ENCODE measurements at regions not wholly inside any gene's neighbourhood (a gene's known extent, or its start where the extent isn't known, plus 50 kb on each side); places are given as distances from the start of the nearest gene placed in this dataset.
"Not testable (repeated sequence)": the region's sequence is repeated elsewhere in the genome, so short reads cannot be mapped to it uniquely, and the experiment has no call there.

- DNase-seq: no peak
Observed at GRCh38 chr2:234719116-234719716, 222.3 kb upstream of the ARL4C start.

GRCh38 chr2:234716271-234716670, 219.4 kb upstream of the ARL4C start:
- DNase-seq: no peak

DNA sequence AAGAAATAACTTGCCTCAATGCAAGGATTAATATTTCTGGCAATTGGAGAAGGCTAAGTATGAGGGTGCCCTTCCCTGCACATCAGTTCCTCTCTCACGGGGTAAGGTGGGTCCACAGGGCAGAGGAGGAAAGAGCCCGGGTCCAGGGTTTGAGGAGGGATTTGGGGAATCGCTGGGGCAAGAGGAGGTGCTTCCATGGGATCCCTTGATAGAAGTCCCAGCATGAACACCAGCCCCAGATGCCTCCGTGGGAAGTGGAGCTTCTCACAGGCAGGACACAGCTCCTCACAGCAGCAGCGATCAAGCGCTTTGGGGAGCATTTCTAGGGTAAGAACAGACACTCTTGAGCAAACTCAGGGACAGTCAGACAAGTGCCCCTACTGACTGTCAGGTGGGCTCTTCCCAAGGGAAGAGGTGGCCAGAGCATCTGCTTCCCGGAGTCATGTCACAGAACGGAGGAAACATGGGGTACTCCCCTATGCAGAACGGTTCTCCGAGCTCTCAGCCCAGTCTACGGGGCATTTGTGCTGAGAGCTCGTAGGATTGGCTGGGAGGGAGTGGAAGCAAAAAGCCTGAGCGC, 218.9 kb upstream of the ARL4C start:
- no peak for DNase-seq

DNA sequence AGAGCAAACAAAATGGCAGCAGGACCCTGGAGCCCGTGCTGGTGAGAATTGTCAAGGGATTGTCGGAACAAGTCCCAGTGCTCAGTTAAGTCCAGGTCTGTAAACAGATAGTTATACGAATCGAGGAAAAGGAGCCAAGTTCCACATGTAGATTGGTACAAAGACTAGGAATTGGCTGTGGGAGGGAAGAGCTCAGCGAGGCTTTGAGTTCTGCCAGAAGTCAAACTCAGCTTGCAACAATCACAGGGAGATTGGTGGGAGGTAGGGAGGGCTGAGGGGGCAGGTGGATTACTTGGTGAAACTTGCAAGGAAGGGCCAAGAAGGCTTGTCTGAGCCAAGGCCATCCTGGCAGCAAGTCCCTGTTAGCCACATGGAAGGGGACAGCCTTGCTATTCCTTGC, 217.8 kb upstream of the ARL4C start:
- DNase-seq: no peak

GRCh38 chr2:234712421-234712935, 215.6 kb upstream of the ARL4C start:
- no peak for DNase-seq

DNA sequence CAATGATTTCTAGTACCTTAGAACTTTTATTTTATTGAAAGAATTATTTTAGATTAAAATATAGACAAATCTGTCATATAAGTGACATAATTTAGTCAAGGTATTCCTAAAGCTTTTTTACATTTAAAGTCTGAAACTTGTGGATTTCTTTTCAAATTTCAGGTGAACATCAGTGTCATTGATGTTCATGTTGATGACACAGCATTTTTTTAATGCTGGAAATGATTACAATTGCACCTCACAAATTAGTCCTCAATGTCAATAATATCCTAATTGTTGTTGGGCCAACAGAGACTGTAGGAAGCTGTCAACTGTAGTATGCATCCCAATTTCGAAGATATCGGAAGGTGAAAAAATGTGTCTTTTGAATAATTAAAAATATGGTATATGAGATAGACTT, 214.4 kb upstream of the ARL4C start:
- DNase-seq: no peak

DNA sequence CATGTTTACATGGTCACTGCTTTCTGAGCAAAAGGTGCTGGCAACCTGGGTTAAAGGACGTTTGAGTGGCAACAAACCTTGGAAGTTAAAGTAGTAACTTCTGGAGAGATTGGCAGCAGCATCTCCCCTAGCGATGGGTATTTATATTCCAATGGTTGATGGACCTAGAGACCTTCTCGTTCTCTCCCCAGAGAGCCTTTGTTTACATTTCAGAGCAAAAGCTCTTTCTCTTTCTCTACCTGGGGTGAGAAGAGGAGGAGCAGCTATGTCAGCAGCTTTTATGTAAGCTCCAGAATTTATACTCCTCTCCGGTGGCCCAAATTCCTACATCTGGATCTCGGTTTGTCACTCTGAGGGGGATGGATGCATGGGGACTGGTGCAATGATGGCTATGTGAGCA, 213.7 kb upstream of the ARL4C start:
- DNase-seq: no peak

GRCh38 chr2:234710066-234710465, 213.2 kb upstream of the ARL4C start:
- no peak for DNase-seq

DNA sequence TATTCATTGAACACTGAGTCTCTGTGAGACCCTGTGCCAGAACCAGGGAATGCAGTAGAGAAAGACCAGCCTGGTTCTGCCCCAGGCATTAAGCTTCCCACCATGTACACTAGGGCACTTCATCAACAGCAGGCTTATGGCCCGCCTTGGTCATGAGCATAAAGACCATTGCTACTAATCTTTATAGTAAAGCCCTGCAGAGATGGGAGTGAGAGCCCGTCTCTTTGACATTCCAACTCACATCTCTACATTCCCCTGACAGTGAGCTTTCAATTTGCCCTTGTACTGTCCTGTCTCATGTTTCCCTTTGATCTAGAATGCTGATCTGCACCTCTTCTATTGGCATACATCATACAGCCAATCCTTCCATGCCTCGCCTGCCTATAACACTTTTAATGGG, 211.8 kb upstream of the ARL4C start:
- DNase-seq: no peak

DNA sequence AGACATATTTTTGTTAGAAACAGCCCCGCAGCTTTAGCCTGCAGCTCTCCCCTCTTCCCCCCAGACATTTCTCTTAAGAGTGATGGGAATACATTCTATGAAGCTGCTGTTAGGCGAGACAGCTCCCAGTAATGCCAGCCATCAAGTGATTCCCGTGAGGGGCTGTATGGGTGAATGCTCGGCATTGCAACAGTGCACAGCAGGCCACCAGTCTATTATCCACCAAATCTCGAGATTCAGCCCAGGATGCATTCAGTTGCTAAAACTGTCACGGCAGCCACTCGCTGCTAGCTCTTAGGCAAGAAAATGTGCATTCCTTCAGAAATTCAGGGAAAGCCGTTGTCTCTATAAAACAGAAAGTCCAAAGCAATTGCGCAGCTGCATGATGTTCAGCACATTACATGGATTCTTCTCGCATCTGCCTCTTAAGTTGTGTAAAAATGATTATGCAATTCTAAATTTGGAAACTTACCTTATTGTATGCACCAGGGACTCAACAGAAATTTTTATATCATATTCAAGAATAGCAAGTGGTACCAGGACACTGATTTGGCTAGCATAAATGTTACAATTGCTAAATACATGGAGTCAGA, 211.3 kb upstream of the ARL4C start:
- no peak for DNase-seq

DNA sequence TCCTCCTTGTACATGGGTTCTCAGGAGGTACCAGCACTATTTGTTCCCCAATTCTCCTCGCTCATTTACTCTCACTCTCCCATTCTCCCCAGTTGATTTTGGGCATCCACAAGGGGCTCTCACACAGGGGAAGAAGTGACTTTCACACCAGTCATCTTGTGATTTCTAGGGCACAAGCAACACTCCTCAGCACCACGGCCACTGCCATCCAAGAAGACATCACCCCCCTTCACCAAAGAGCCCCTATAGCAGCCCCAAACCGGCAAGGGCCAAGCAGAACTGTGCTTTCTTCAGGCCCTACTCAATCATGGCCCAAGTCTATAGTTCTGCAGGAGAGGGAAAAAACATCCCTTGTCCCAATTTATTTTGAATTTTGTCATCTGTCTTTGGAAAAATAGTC, 209.2 kb upstream of the ARL4C start:
- no peak for DNase-seq

DNA sequence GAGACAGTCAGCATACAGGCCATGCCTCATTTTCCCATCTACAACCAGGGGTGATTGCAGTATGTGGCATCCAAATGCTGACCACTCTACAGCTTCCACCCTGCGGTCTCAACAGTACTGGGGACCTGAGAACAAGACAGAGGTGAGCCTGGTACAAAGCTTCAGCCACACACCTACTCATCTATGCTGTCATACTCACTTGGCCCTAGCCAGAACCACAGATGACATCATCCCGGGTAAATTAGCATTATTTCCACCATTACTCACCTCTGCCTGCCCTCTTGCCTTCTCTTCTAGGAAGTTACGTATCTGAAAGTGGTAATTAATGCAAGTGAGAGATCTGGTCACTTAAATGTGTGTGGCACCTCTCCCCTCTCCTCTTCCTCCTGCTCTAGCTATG, 208.2 kb upstream of the ARL4C start:
- DNase-seq: peak; percentile 6

DNA sequence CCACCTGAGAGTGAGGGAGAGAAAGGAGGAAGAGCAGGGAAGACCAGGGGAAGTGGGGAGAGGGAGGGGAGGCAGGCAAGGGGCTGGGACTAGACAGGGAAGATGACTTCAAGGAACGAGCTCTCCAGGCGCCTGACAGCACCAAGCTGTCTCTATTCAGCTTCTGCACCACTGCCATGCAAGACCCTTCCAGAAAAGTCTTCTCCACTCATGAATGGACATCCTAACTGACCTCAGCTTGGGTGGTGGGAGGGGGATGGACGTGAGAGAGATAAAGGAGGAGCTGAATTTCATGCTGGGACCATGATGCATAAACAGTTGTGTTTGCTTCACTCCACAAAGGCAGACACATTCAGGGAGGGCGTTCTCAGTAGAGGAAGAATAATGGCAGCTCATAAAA, 206.4 kb upstream of the ARL4C start:
- no peak for DNase-seq

- DNase-seq: no peak
Observed at GRCh38 chr2:234702731-234703225, 205.9 kb upstream of the ARL4C start.

DNA sequence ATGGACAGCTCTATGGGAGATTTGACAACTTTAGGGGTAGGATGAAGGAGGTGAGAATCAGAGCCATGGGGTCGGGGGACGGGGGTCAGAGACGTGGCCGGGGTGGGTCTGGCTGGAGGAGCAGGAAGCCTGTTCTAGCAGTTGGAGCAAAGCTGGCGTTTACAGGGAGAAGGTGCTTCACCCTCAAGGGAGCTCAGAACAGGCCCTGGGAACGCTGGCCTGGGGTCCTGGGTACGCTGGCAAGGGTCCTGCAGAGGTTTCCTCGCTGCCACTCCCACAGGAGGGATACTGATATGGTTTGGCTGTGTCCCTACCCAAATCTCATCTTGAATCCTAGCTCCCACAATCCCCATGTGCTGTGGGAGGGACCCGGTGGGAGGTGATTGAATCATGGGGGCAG, 205.0 kb upstream of the ARL4C start:
- no peak for DNase-seq

DNA sequence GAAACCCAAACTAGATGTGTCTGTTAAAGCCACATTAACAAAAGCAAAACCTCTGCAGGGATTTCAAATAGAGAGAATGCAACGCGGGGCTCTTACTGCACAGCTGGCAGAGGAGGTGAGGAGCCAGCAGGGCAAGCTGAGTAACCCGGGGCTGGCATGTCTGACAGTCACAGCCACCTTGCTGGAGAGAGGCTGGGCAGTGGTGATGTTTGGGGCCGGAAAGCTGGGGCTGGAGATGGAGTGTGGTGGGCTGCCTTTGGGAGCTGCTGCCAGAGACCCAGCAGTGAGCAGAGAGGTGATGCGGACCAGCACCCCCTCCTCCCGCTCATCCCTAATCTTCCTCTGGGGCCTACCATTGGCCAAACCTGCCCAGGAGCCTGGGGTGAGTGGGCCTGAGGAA, 204.5 kb upstream of the ARL4C start:
- no peak for DNase-seq

DNA sequence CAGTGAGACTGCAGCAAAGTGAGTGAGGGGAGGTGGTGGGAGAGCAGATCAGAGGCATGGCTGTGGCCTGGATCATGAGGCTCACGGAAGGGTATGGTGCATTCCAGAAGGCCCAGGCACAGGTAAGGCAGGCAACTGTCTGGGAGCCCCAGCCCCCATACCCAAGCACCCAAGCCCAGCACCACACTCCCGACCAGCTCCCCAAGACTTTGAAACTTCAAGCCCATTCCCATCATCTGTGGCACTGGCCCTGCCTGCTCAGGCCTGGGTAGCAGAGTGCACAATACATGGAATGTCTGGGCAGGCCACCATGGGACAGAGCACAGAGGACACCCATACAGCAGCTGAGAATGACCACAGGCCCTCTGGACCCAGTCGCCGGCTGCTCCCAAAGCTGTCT, 202.6 kb upstream of the ARL4C start:
- DNase-seq: no peak

DNA sequence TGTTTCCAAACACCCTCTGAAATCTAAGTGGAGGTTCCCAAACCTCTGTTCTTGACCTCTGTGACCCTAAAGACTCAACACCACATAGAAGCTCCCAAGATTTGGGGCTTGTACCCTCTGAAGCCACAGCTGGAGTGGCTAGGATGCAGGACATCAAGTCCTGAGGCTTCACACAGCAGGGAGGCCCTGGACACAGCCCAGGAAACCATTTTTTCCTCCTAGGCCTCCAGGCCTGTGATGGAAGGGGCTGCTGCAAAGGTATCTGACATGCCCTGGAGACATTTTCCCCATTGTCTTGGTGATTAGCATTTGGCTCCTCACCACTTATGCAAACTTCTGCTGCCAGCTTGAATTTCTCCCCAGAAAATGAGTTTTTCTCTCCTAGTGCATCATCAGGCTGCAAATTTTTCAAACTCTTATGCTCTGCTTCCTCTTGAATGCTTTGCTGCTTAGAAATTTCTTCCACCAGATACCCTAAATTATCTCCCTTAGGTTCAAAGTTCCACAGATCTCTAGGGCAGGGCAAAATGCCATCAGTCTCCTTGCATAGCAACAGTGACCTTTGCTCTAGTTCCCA, 200.5 kb upstream of the ARL4C start:
- DNase-seq: not testable (repeated sequence)

DNA sequence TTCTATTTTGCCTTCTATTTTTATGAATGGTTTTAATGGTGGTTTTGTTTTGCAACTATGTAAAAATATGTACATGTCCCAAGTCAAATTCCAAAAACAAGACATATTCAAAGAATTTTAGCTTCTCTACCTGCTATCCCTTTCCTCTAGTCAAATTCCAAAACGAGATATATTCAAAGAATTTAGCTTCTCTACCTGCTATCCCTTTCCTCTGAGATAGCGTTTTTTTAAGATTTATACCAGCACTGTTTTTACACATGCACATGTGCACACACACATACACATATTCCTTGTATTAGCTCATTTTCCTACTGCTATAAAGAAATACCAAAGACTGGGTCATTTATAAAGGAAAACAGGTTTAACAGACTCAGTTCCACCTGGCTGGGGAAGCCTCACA, 199.1 kb upstream of the ARL4C start:
- DNase-seq: no peak

GRCh38 chr2:234694244-234695013, 197.5 kb upstream of the ARL4C start:
- no peak for DNase-seq

DNA sequence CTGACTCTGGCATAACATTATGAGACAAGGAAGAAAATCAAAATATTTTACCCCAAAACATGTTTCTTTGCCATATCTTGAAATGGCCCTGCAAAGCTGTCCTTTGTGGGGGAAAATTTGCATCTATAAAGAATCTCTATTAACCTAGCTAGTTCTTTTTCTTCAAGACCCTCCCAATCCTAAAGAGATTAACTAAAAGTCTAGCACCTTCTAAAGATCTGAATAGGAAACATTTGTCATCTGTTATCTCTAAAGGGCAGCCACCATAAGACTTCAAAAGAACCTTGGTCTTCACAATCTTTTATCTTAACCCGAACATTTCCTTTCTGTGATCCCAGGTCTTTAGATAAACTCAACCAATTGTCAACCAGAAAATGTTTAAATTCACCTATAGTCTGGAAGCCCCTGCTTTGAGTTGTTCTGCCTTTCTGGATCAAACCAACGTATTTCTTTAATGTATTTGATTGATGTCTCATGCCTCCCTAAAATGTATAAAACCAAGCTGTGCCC, 196.9 kb upstream of the ARL4C start:
- not testable (repeated sequence) for DNase-seq

DNA sequence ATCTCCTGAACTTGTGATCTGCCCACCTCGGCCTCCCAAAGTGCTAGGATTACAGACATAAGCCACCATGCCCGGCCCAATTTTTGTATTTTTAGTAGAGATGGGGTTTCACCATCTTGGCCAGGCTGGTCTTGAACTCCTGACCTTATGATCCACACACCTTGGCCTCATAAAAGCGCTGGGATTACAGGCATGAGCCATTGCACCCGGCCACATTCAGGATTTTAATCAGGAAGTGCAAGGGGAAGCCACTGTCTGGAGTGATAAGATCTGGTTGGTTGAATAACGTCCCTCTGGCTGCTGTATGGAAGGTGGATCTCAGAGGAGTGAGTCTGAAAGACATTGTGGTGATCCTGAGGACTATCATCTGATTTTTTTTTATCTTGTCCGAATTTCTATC, 196.3 kb upstream of the ARL4C start:
- DNase-seq: not testable (repeated sequence)
